ENCODE measurements at regions not wholly inside any gene's neighbourhood (a gene's known extent, or its start where the extent isn't known, plus 50 kb on each side); places are given as distances from the start of the nearest gene placed in this dataset.

- Histone ChIP-seq H3K14ac (ENCODE audit: insufficient read length) (no peak overlapping the region), H3K36me3 (ENCODE audit: control insufficient read depth in 2 of 4, insufficient read depth in 4 of 4, low read length in 3 of 4) (no peaks in the 10 kb centered on the region), H3K79me2 (ENCODE audit: control insufficient read depth in 1 of 2, insufficient read depth in 2 of 2, low read length in 2 of 2) (no peaks in the 10 kb centered on the region), H3K23ac (ENCODE audit: insufficient read length) (no peak overlapping the region), H2BK5ac (ENCODE audit: low read depth, low read length) (no peak overlapping the region), H3K4me2 (ENCODE audit: insufficient read depth in 1 of 2, low read depth in 2 of 2, low read length in 2 of 2) (no peak overlapping the region), H3K18ac (ENCODE audit: extremely low read depth, low read length) (no peak overlapping the region), H3K4me1 (replicated peaks in 1 of 4; ENCODE audit: control insufficient read depth in 3 of 4, insufficient read depth in 4 of 4, low read length in 3 of 4) (peaks cover 0 to 6% (median 3%) of the 10 kb centered on the region in 4 experiments; a peak in 2 of 7 replicates), H3K79me1 (ENCODE audit: low read depth, low read length) (no peaks in the 10 kb centered on the region), H2BK20ac (ENCODE audit: low read length) (no peak overlapping the region), H3K27me3 (replicated peaks in 1 of 4; ENCODE audit: control insufficient read depth in 3 of 4, extremely low read depth in 1 of 4, insufficient read depth in 3 of 4, low read length in 3 of 4) (no peaks in the 10 kb centered on the region), H2BK120ac (replicated peaks; ENCODE audit: low read depth, low read length) (no peak overlapping the region), H2AK5ac (ENCODE audit: low read depth, low read length) (no peak overlapping the region), H2BK15ac (ENCODE audit: low read length) (no peak overlapping the region), H4K8ac (ENCODE audit: extremely low read depth, insufficient read depth, low read length) (no peak overlapping the region), H3K4ac (replicated peaks; ENCODE audit: insufficient read length, low read depth, low read length) (no peak overlapping the region), H3K9ac (replicated peaks in 1 of 4; ENCODE audit: extremely low read depth in 1 of 4, low read depth in 3 of 4, low read length in 3 of 4) (no peak overlapping the region), H3K23me2 (ENCODE audit: low read depth, low read length) (no peaks in the 10 kb centered on the region), H3K9me3 (ENCODE audit: insufficient read depth in 2 of 2, low read depth in 1 of 2, low read length in 1 of 2) (no peaks in the 10 kb centered on the region), H3K56ac (replicated peaks; ENCODE audit: insufficient read length, low read depth, low read length) (no peak overlapping the region), H4K5ac (ENCODE audit: insufficient read length, low read depth, low read length) (no peak overlapping the region), H4K20me1 (replicated peaks in 1 of 2; ENCODE audit: control insufficient read depth in 1 of 2, insufficient read depth in 2 of 2, low read length in 2 of 2) (no peaks in the 10 kb centered on the region), H4K91ac (replicated peaks; ENCODE audit: insufficient read length, low read length) (no peak overlapping the region), H2AFZ (ENCODE audit: low read length) (0 out of 2 replicates have a peak overlapping the region, but pooled peaks have one; percentile 68), H2BK12ac (ENCODE audit: low read depth, low read length) (no peak overlapping the region), H3K4me3 (ENCODE audit: extremely low read depth in 1 of 4, insufficient read depth in 2 of 4, low read depth in 3 of 4, low read length in 4 of 4) (no peak overlapping the region), H3K27ac (ENCODE audit: low read depth, low read length) (no peak overlapping the region; the same call in 1 of the 2 replicates)
- ChIA-PET POLR2A (ENCODE audit: partially characterized antibody) (no interaction called here), CTCF (ENCODE audit: partially characterized antibody) (no interaction called here)
- no peak for FAIRE-seq
- DNase-seq (ENCODE audit: low read depth in 1 of 2, low spot score in 2 of 2) = no peak
- 96% methylated on average over 6 of the region's 6 CpGs; no CpG with 5 or more reads in 1 of the 2 experiments for WGBS, 2 experiments (ENCODE audit: extremely low coverage in 1 of 2, insufficient coverage in 1 of 2, insufficient read length in 1 of 2, insufficient replicate concordance in 2 of 2, low coverage in 1 of 2, low lambda C conversion rate in 2 of 2, missing lambda C conversion rate in 1 of 2)
- TF ChIP-seq TBP (IDR thresholded peaks at IDR 0.05; ENCODE audit: low read depth, low read length) (no peak), GTF2F1 (IDR thresholded peaks at IDR 0.05; ENCODE audit: borderline replicate concordance, low read depth, low read length) (no peak), SP4 (IDR thresholded peaks at IDR 0.05; ENCODE audit: low read length) (no peak), SIX5 (IDR thresholded peaks at IDR 0.05; ENCODE audit: low read depth, low read length) (no peak)
Observed at GRCh38 chr3:117109178-117109577, 399.6 kb downstream of the TUSC7 start.
